Stimulated activated naive CD8-positive, alpha-beta T cell treated with anti-CD3 and anti-CD28 coated beads, Interleukin-15, Interleukin-2, amounts not matched to agents 100 U/mL and 50 U/mL, for 24 hours (primary cell): ENCODE measurements at regions not wholly inside any gene's neighbourhood (a gene's known extent, or its start where the extent isn't known, plus 50 kb on each side); places are given as distances from the start of the nearest gene placed in this dataset.
A peak's percentile ranks its signal among the peaks of the same experiment; 100 is the strongest.
"Not testable (repeated sequence)": the region's sequence is repeated elsewhere in the genome, so short reads cannot be mapped to it uniquely, and the experiment has no call there.

Experiments
- ATAC-seq: fragments of 150-1000 bp; cut with Tn5 transposase; one replicate; pipeline ENCODE4 v1.10.0; 2021
- DNase-seq: peaks from one replicate; pipeline ENCODE4 v3.0.0; 2021

- ATAC-seq (no peak), DNase-seq (no peak)
These were observed 267.9 kb downstream of the BCL11B start for GRCh38 chr14:99004112-99004511.

- DNase-seq (no peak), ATAC-seq (no peak)
These were observed 265.7 kb downstream of the BCL11B start for GRCh38 chr14:99006276-99006675.

GRCh38 chr14:99007795-99008194, 264.2 kb downstream of the BCL11B start:
- no peak for DNase-seq
- ATAC-seq, result no peak

- DNase-seq, result no peak
- no peak for ATAC-seq
These were observed 262.1 kb downstream of the BCL11B start for GRCh38 chr14:99009871-99010270.

- DNase-seq (no peak), ATAC-seq (no peak)
These were observed 260.6 kb downstream of the BCL11B start for GRCh38 chr14:99011385-99011784.

GRCh38 chr14:99012703-99013102, 259.3 kb downstream of the BCL11B start:
- ATAC-seq, result no peak
- no peak for DNase-seq

GRCh38 chr14:99015833-99016232, 256.2 kb downstream of the BCL11B start:
- DNase-seq (no peak), ATAC-seq (no peak)

- ATAC-seq, result no peak
- DNase-seq, result no peak
These were observed 248.6 kb downstream of the BCL11B start for GRCh38 chr14:99023371-99023770.

GRCh38 chr14:99024926-99025325, 247.1 kb downstream of the BCL11B start:
- DNase-seq (no peak), ATAC-seq (no peak)

- DNase-seq (no peak), ATAC-seq (no peak)
These were observed 246.6 kb downstream of the BCL11B start for GRCh38 chr14:99025418-99025817.

- peak; percentile 19 for ATAC-seq
- DNase-seq, result peak; percentile 19
These were observed 245.5 kb downstream of the BCL11B start for GRCh38 chr14:99026471-99026870.

GRCh38 chr14:99028041-99028440, 244.0 kb downstream of the BCL11B start:
- DNase-seq (no peak), ATAC-seq (no peak)

GRCh38 chr14:99028521-99028920, 243.5 kb downstream of the BCL11B start:
- DNase-seq (no peak), ATAC-seq (no peak)

GRCh38 chr14:99029145-99029915, 242.7 kb downstream of the BCL11B start:
- DNase-seq (no peak), ATAC-seq (no peak)

- DNase-seq (no peak), ATAC-seq (no peak)
These were observed 242.1 kb downstream of the BCL11B start for GRCh38 chr14:99029916-99030305.

- ATAC-seq, result no peak
- no peak for DNase-seq
These were observed 241.5 kb downstream of the BCL11B start for GRCh38 chr14:99030454-99030853.

- ATAC-seq (no peak), DNase-seq (no peak)
These were observed 239.2 kb downstream of the BCL11B start for GRCh38 chr14:99032759-99033158.

- DNase-seq, result no peak
- no peak for ATAC-seq
These were observed 238.0 kb downstream of the BCL11B start for GRCh38 chr14:99033951-99034350.

GRCh38 chr14:99034711-99035171, 237.3 kb downstream of the BCL11B start:
- DNase-seq (no peak), ATAC-seq (no peak)

GRCh38 chr14:99035268-99035667, 236.7 kb downstream of the BCL11B start:
- no peak for ATAC-seq
- no peak for DNase-seq

- DNase-seq, result no peak
- ATAC-seq, result no peak
These were observed 236.0 kb downstream of the BCL11B start for GRCh38 chr14:99035712-99036610.

GRCh38 chr14:99036611-99037293, 235.2 kb downstream of the BCL11B start:
- no peak for ATAC-seq
- no peak for DNase-seq

GRCh38 chr14:99037326-99037725, 234.7 kb downstream of the BCL11B start:
- not testable (repeated sequence) for ATAC-seq, DNase-seq
